Osteocyte (in vitro differentiated cells): ENCODE measurements at regions not wholly inside any gene's neighbourhood (a gene's known extent, or its start where the extent isn't known, plus 50 kb on each side); places are given as distances from the start of the nearest gene placed in this dataset.
"Not testable (repeated sequence)": the region's sequence is repeated elsewhere in the genome, so short reads cannot be mapped to it uniquely, and the experiment has no call there.

Source experiments
- DNase-seq: peaks from one replicate; pipeline ENCODE4 v3.0.0; 2021; ENCODE audit warnings: mixed read lengths; ENCODE audit not compliant: unreplicated experiment; ENCODE audit errors: extremely low spot score
- H3K27ac Mint-ChIP-seq: one replicate; pipeline ENCODE4 v1.8.0; 2021; ENCODE audit warnings: mild to moderate bottlenecking, mixed read lengths; ENCODE audit not compliant: unreplicated experiment
- H3K27me3 Mint-ChIP-seq: one replicate; pipeline ENCODE4 v1.8.0; 2021; ENCODE audit warnings: mixed read lengths; ENCODE audit not compliant: unreplicated experiment
- H3K36me3 Mint-ChIP-seq: one replicate; pipeline ENCODE4 v1.8.0; 2021; ENCODE audit warnings: mixed read lengths; ENCODE audit not compliant: unreplicated experiment
- H3K4me1 Mint-ChIP-seq: one replicate; pipeline ENCODE4 v1.8.0; 2021; ENCODE audit warnings: mixed read lengths; ENCODE audit not compliant: unreplicated experiment
- H3K4me3 Mint-ChIP-seq: one replicate; pipeline ENCODE4 v1.8.0; 2021; ENCODE audit warnings: mild to moderate bottlenecking, moderate library complexity, mixed read lengths; ENCODE audit not compliant: unreplicated experiment
- H3K9me3 Mint-ChIP-seq: one replicate; pipeline ENCODE4 v1.8.0; 2021; ENCODE audit warnings: mixed read lengths; ENCODE audit not compliant: unreplicated experiment
- CTCF ChIP-seq: fragments of 200-600 bp; sonication (generic); IDR thresholded peaks from 2 replicates; pipeline ENCODE4 v1.5.0; 2021; ENCODE audit warnings: antibody characterized with exemption, mild to moderate bottlenecking, moderate library complexity

- no peak overlapping the region for H3K4me3 Mint-ChIP-seq
- H3K9me3 Mint-ChIP-seq: no peaks in the 10 kb centered on the region
- H3K4me1 Mint-ChIP-seq: no peaks in the 10 kb centered on the region
- no peak for TF ChIP-seq CTCF
- peaks cover 40% of the 10 kb centered on the region for H3K27me3 Mint-ChIP-seq
- no peaks in the 10 kb centered on the region for H3K36me3 Mint-ChIP-seq
- H3K27ac Mint-ChIP-seq: no peak overlapping the region
- DNase-seq: no peak
Measured at GRCh38 chr18:21960189-21960588, 209.2 kb upstream of the GATA6 start.

GRCh38 chr18:21963336-21963735 is 206.1 kb upstream of the GATA6 start:
- no peak for TF ChIP-seq CTCF
- no peak overlapping the region for H3K27ac Mint-ChIP-seq
- no peaks in the 10 kb centered on the region for H3K9me3 Mint-ChIP-seq
- no peaks in the 10 kb centered on the region for H3K36me3 Mint-ChIP-seq
- H3K4me1 Mint-ChIP-seq: no peaks in the 10 kb centered on the region
- H3K4me3 Mint-ChIP-seq: no peak overlapping the region
- no peak for DNase-seq
- H3K27me3 Mint-ChIP-seq: peaks cover 35% of the 10 kb centered on the region

DNA sequence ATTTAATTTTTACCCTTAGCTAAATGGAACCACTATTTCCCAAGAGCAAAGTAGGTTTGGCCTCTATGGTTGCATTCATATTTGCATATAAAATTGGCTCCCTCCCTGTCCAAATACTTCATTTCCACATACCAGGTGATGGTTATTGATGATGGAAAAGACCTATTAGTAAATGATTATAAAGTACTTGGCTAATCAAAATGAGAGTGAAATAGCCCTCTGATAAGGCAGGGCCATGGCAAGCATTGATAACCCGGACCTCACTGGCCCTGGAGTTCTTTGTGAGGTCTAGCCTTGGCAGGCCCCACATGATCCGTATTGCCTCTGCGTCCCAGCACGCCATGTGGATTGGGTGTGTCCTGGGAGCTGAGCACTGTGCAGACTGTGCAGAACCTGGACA is 201.1 kb upstream of the GATA6 start:
- Mint-ChIP-seq H3K36me3 (no peaks in the 10 kb centered on the region), H3K27me3 (peaks cover 9% of the 10 kb centered on the region), H3K4me3 (no peak overlapping the region), H3K27ac (no peak overlapping the region), H3K4me1 (no peaks in the 10 kb centered on the region), H3K9me3 (no peaks in the 10 kb centered on the region)
- no peak for TF ChIP-seq CTCF
- DNase-seq: no peak

DNA sequence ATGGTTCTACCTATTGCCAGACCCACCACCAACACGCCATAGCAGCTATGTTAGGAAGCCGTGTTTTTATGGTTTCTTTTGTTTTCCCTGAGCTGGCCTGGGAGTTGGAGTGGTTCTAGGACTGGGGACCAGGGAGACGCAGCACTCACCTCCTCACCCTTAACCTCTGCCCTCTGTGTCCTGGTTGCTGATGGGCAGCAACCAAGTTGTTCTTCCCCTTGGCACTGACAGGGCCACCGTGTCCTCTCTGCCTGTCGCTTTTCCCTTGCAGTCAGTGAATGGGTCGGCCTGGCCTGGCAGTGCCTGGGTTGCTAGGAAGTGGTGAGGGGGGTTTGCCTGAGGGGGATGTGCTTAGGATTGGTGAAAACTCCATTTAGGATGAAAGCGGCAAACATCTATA is 197.1 kb upstream of the GATA6 start:
- Mint-ChIP-seq H3K27me3 (peaks cover 8% of the 10 kb centered on the region), H3K9me3 (no peaks in the 10 kb centered on the region), H3K36me3 (no peaks in the 10 kb centered on the region), H3K27ac (no peak overlapping the region), H3K4me3 (no peak overlapping the region), H3K4me1 (no peaks in the 10 kb centered on the region)
- TF ChIP-seq CTCF: no peak
- DNase-seq: no peak

- H3K27ac Mint-ChIP-seq, H3K36me3 Mint-ChIP-seq, H3K4me3 Mint-ChIP-seq, DNase-seq, H3K9me3 Mint-ChIP-seq, H3K4me1 Mint-ChIP-seq, H3K27me3 Mint-ChIP-seq: not testable (repeated sequence)
Measured at GRCh38 chr18:21975954-21976353, 193.4 kb upstream of the GATA6 start.

DNA sequence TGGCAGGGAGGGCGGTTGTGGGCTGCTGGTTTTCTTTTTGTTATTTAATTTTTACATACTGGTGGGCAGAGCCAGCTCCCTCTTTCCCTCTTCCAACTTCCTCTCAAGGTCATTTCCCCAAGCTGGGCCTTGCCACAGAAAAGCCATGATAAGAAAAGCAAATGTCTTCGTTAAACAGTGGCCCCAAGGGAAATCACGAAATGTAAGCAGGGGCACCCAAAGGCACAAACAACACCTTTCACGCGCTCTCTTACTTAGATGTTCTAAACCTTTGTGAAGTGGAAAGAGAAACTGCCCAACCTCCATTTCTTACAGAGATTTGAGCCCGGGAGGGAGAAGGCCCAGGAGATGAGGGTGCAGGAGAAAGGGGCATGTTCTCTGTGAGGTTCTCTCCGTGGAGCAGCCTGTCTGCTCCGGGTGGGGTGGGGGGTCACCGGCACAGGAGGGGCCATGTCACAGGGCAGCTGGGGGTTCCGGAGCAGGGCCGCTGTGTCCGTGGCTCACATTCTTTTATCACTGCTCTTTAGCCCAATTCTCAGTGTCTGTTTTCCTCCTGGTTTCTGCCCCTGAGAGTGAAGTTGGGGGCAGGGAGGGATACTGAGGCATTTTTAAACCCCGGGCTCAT is 190.7 kb upstream of the GATA6 start:
- peaks cover 4% of the 10 kb centered on the region for H3K27me3 Mint-ChIP-seq
- no peaks in the 10 kb centered on the region for H3K36me3 Mint-ChIP-seq
- no peak for TF ChIP-seq CTCF
- H3K27ac Mint-ChIP-seq: no peak overlapping the region
- peaks cover 4% of the 10 kb centered on the region for H3K9me3 Mint-ChIP-seq
- H3K4me1 Mint-ChIP-seq: no peaks in the 10 kb centered on the region
- no peak overlapping the region for H3K4me3 Mint-ChIP-seq
- DNase-seq: no peak
